ENCODE measurements at regions not wholly inside any gene's neighbourhood (a gene's known extent, or its start where the extent isn't known, plus 50 kb on each side); places are given as distances from the start of the nearest gene placed in this dataset.

DNA sequence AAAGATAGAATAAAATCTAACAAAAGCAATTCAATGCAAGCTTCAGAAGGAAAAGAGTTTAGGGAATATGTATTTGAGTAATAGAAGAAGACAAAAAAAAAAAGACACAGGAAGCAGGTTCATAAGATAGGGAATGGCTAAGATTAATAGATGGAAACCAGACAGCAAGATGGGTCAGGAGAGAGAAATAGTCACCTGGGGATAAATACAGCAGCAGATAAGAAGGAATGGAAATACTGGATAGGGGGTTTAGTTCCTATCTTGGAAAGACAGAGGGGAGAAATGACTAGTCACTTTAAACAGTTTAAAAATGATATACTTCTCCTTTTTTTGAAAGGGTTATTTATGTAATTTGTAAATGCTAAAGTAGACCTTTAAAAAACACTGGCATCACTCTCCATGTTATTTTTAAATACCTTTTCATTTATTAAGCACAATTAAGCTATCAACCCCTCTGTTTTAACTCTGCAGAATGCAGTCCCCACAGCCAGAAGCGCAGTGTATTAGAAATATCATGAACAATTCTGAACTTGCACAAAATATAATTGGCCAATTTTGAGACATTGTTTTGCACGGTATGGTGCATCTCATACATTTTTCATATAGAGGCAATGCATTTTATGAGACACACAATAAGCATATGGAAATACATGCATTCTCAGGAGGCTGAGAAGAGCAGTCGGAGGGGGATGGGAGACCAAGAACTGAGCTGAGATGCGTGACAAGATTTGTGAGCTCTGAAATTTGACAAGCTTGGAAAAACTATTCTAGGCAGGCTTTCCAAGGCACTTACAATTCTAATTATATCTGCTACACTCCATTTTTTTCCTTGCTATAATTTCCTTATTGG is 303.4 kb upstream of the PRICKLE1 start:
- H3K4me1 ChIP-seq (replicated peaks): no peaks in the 10 kb centered on the region
- no peaks in the 10 kb centered on the region for H3K27me3 ChIP-seq (replicated peaks; ENCODE audit: insufficient read depth)
- intact Hi-C loops (cut with DNase I): no loop called here
- no peak overlapping the region for H3K27ac ChIP-seq
- DNase-seq (ENCODE audit: low spot score): no peak
- H3K4me3 ChIP-seq: no peak overlapping the region
- TF ChIP-seq POLR2A (IDR thresholded peaks at IDR 0.05): no peak
- TF ChIP-seq, protein P1, sequence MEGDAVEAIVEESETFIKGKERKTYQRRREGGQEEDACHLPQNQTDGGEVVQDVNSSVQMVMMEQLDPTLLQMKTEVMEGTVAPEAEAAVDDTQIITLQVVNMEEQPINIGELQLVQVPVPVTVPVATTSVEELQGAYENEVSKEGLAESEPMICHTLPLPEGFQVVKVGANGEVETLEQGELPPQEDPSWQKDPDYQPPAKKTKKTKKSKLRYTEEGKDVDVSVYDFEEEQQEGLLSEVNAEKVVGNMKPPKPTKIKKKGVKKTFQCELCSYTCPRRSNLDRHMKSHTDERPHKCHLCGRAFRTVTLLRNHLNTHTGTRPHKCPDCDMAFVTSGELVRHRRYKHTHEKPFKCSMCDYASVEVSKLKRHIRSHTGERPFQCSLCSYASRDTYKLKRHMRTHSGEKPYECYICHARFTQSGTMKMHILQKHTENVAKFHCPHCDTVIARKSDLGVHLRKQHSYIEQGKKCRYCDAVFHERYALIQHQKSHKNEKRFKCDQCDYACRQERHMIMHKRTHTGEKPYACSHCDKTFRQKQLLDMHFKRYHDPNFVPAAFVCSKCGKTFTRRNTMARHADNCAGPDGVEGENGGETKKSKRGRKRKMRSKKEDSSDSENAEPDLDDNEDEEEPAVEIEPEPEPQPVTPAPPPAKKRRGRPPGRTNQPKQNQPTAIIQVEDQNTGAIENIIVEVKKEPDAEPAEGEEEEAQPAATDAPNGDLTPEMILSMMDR (IDR thresholded peaks at IDR 0.05): no peak
- TF ChIP-seq POLR2AphosphoS5 (IDR thresholded peaks at IDR 0.05): no peak
- H3K9me3 ChIP-seq: no peaks in the 10 kb centered on the region
- WGBS: 77% methylated on average over 4 of the region's 4 CpGs
- H3K36me3 ChIP-seq: no peaks in the 10 kb centered on the region

GRCh38 chr12:42887657-42888056 is 298.1 kb upstream of the PRICKLE1 start:
- Histone ChIP-seq H3K27me3 (replicated peaks; ENCODE audit: insufficient read depth) (no peaks in the 10 kb centered on the region), H3K4me1 (replicated peaks) (no peaks in the 10 kb centered on the region), H3K9me3 (no peaks in the 10 kb centered on the region), H3K27ac (no peak overlapping the region), H3K36me3 (no peaks in the 10 kb centered on the region), H3K4me3 (no peak overlapping the region)
- DNase-seq (ENCODE audit: low spot score): no peak
- intact Hi-C loops (cut with DNase I): no loop called here
- WGBS: 22% methylated on average over 1 of the region's 1 CpG
- TF ChIP-seq POLR2AphosphoS5 (IDR thresholded peaks at IDR 0.05) (no peak), POLR2A (IDR thresholded peaks at IDR 0.05) (no peak)
- TF ChIP-seq, protein P1 (IDR thresholded peaks at IDR 0.05): no peak

DNA sequence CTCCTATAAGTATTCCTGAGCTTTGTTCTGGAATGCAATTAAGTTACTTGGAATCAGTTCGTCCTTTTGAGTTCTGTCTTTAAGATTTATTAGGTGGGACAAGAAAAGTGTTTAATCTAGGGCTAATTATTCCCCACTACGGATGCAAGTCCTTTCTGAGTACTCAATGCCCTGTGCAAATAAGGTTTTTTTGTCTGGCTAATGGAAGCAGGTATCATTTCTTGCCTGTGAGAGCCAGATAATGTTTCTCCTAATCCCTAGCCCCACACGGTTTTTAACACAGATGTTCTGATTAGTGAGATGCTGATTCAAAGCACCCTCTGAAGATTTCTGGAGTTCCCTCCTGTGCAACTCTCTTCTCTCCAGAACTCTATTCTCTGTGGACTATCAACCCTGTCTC is 296.6 kb upstream of the PRICKLE1 start:
- Histone ChIP-seq H3K36me3 (no peaks in the 10 kb centered on the region), H3K27ac (no peak overlapping the region), H3K9me3 (no peaks in the 10 kb centered on the region), H3K4me1 (replicated peaks) (no peaks in the 10 kb centered on the region), H3K4me3 (no peak overlapping the region), H3K27me3 (replicated peaks; ENCODE audit: insufficient read depth) (no peaks in the 10 kb centered on the region)
- 12% methylated on average over 3 of the region's 3 CpGs for WGBS
- TF ChIP-seq POLR2A (IDR thresholded peaks at IDR 0.05) (no peak), POLR2AphosphoS5 (IDR thresholded peaks at IDR 0.05) (no peak)
- TF ChIP-seq, protein P1 (IDR thresholded peaks at IDR 0.05): no peak
- intact Hi-C loops (cut with DNase I): no loop called here
- no peak for DNase-seq (ENCODE audit: low spot score)

DNA sequence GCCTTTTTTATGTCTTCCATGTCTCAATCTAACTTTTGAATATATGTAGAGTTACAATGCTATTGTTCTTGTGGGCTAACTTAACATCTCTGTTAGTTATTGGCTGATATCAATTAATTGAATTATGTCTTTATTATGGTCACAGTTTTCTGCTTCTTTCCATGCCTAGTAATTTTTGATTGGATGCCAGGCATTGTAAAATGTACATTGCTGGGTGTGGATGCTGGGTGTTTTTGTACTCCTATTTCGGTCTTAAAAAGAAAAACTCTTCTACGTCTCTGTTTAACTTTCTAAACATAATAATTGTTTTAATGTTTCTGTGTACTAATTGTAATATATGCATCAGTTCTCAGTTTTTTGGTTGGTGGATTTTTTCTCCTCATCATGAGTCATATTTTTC is 296.1 kb upstream of the PRICKLE1 start:
- 41% methylated on average over 2 of the region's 2 CpGs for WGBS
- intact Hi-C loops (cut with DNase I): no loop called here
- Histone ChIP-seq H3K4me1 (replicated peaks) (no peaks in the 10 kb centered on the region), H3K36me3 (no peaks in the 10 kb centered on the region), H3K27ac (no peak overlapping the region), H3K9me3 (no peaks in the 10 kb centered on the region), H3K4me3 (no peak overlapping the region), H3K27me3 (replicated peaks; ENCODE audit: insufficient read depth) (no peaks in the 10 kb centered on the region)
- TF ChIP-seq POLR2AphosphoS5 (IDR thresholded peaks at IDR 0.05) (no peak), POLR2A (IDR thresholded peaks at IDR 0.05) (no peak)
- TF ChIP-seq, protein P1 (IDR thresholded peaks at IDR 0.05): no peak
- no peak for DNase-seq (ENCODE audit: low spot score)

DNA sequence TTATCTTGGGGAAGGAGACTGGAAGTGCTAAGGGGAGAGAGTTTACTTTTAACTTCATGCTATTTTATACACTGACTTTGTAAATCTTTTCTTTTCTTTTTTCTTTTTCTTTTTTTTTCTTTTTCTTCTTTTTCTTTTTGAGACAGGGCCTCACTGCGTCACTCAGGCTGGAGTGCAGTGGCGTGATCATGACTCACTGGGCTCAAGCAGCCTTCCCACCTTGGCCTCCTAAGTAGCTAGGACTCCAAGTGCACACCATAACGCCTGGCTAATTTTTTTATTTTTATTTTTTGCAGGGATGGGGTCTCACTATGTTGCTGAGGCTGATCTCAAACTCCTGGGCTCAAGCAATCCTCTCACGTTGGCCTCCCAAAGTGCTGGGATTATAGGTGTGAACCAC is 294.6 kb upstream of the PRICKLE1 start:
- no peak overlapping the region for H3K27ac ChIP-seq
- no peak overlapping the region for H3K4me3 ChIP-seq
- DNase-seq (ENCODE audit: low spot score): no peak
- no peaks in the 10 kb centered on the region for H3K27me3 ChIP-seq (replicated peaks; ENCODE audit: insufficient read depth)
- no peaks in the 10 kb centered on the region for H3K9me3 ChIP-seq
- 94% methylated on average over 4 of the region's 4 CpGs for WGBS
- TF ChIP-seq POLR2AphosphoS5 (IDR thresholded peaks at IDR 0.05) (no peak), POLR2A (IDR thresholded peaks at IDR 0.05) (no peak)
- TF ChIP-seq, protein P1 (IDR thresholded peaks at IDR 0.05): no peak
- H3K36me3 ChIP-seq: no peaks in the 10 kb centered on the region
- H3K4me1 ChIP-seq (replicated peaks): no peaks in the 10 kb centered on the region
- intact Hi-C loops (cut with DNase I): no loop called here

Measured in prostate gland (tissue), 2 donors.